Activated CD4-positive, alpha-beta T cell treated with anti-CD3 and anti-CD28 coated beads, Interleukin-2, amount 10 ng/mL, durations not matched to agents 24 days and 14 days (primary cell): ENCODE measurements at regions not wholly inside any gene's neighbourhood (a gene's known extent, or its start where the extent isn't known, plus 50 kb on each side); places are given as distances from the start of the nearest gene placed in this dataset.
"Not testable (repeated sequence)": the region's sequence is repeated elsewhere in the genome, so short reads cannot be mapped to it uniquely, and the experiment has no call there.

ENCODE experiments used
- DNase-seq: peaks from one replicate; pipeline ENCODE4 v3.0.0; 2022
- H3K27ac Mint-ChIP-seq: one replicate; pipeline ENCODE4 v1.8.0; 2022; ENCODE audit warnings: mild to moderate bottlenecking, mixed read lengths
- H3K27me3 Mint-ChIP-seq: one replicate; pipeline ENCODE4 v1.8.0; 2022; ENCODE audit warnings: mixed read lengths
- H3K36me3 Mint-ChIP-seq: one replicate; pipeline ENCODE4 v1.8.0; 2022; ENCODE audit warnings: low read depth, mild to moderate bottlenecking, mixed read lengths
- H3K4me1 Mint-ChIP-seq: one replicate; pipeline ENCODE4 v1.8.0; 2021; ENCODE audit warnings: mixed read lengths
- H3K4me3 Mint-ChIP-seq: one replicate; pipeline ENCODE4 v1.8.0; 2022; ENCODE audit warnings: mild to moderate bottlenecking, moderate library complexity, mixed read lengths
- H3K9me3 Mint-ChIP-seq: one replicate; pipeline ENCODE4 v1.8.0; 2021; ENCODE audit warnings: mixed read lengths
- intact Hi-C: fragments of 100-400 bp; cut with micrococcal nuclease; formaldehyde crosslinking; loops from one replicate; pipeline ENCODE4 v1.15.1; 2023

DNA sequence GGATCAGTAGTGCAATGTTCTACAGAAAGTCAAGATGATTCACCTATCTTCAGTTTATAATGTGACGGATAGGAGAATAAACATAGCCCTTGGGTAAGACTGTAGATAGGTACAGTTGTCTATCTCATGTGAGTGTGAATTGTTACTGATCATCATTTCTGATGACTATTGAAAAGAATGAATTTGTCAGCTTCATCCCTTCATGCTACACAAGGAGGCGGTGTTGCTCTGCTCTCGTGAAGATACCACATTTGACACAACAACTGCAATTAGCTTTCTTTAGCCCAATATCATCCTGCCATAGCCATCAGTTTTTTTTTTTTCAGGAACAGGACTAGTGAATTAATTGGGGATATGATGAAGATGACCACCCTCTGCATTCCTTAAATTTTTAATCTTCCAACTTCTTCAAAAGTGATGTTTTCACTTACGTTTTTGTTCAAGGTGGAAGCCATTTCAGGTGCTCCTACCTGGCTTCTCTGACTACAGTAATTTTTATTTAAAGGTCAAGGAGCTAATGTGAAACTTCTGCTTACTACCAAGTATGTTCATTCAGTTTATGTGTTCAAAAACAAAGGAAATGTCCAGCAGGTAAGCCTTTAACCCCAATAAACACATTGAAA, 152.9 kb upstream of the MOCS2 start:
- intact Hi-C loops, result loop anchor here (5.0 kb wide), 1 partner anchor 965 kb away; no protein-coding TSS in a partner anchor
- H3K9me3 Mint-ChIP-seq, result no peaks in the 10 kb centered on the region
- DNase-seq, result no peak
- H3K4me1 Mint-ChIP-seq, result no peaks in the 10 kb centered on the region
- H3K4me3 Mint-ChIP-seq, result no peak overlapping the region
- no peaks in the 10 kb centered on the region for H3K36me3 Mint-ChIP-seq
- no peak overlapping the region for H3K27ac Mint-ChIP-seq
- peaks cover 2% of the 10 kb centered on the region for H3K27me3 Mint-ChIP-seq

- no peak for DNase-seq
- H3K27me3 Mint-ChIP-seq, result peaks cover 2% of the 10 kb centered on the region
- intact Hi-C loops, result loop anchor here (5.0 kb wide), 1 partner anchor 964 kb away; no protein-coding TSS in a partner anchor
- H3K36me3 Mint-ChIP-seq, result no peaks in the 10 kb centered on the region
- no peak overlapping the region for H3K27ac Mint-ChIP-seq
- H3K9me3 Mint-ChIP-seq, result no peaks in the 10 kb centered on the region
- H3K4me1 Mint-ChIP-seq, result no peaks in the 10 kb centered on the region
- H3K4me3 Mint-ChIP-seq, result no peak overlapping the region
Measured at GRCh38 chr5:53263151-53263550, 153.6 kb upstream of the MOCS2 start.

DNA sequence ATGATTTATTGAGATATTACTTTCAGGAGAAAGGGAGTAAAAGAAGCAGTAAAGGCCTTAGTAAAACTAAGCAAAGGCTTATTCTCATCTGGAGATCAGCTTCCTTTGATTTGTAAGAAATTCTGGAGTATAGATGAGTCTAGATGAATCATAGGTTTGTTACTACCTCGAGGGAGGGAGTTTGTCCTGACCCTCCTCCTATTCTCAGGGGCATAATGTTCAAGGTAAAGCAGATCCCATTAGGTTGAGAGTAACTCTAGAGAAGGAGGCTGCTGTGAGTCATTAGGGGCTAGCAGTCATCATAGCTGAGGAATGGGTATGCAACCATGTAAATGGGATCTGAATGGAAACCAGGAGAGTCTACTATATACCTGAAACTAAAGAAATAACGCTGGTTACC, 155.5 kb upstream of the MOCS2 start:
- H3K27ac Mint-ChIP-seq, result no peak overlapping the region
- no peak for DNase-seq
- H3K4me3 Mint-ChIP-seq, result no peak overlapping the region
- no peaks in the 10 kb centered on the region for H3K27me3 Mint-ChIP-seq
- no peaks in the 10 kb centered on the region for H3K36me3 Mint-ChIP-seq
- H3K9me3 Mint-ChIP-seq, result no peaks in the 10 kb centered on the region
- H3K4me1 Mint-ChIP-seq, result no peaks in the 10 kb centered on the region
- intact Hi-C loops, result no loop called here

DNA sequence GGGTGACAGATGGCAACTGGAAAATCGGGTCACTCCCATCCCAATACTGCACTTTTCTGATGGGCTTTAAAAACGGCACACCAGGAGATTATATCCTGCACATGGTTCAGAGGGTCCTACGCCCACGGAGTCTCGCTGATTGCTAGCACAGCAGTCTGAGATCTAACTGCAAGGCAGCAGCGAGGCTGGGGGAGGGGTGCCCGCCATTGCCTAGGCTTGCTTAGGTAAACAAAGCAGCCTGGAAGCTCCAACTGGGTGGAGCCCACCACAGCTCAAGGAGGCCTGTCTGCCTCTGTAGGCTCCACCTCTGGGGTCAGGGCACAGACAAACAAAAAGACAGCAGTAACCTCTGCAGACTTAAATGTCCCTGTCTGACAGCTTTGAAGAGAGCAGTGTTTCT, 158.7 kb upstream of the MOCS2 start:
- H3K9me3 Mint-ChIP-seq, H3K4me1 Mint-ChIP-seq, H3K4me3 Mint-ChIP-seq, H3K27me3 Mint-ChIP-seq, intact Hi-C loops, H3K36me3 Mint-ChIP-seq, DNase-seq, H3K27ac Mint-ChIP-seq: not testable (repeated sequence)

- no peaks in the 10 kb centered on the region for H3K27me3 Mint-ChIP-seq
- no peaks in the 10 kb centered on the region for H3K9me3 Mint-ChIP-seq
- H3K4me1 Mint-ChIP-seq, result no peaks in the 10 kb centered on the region
- no peak overlapping the region for H3K4me3 Mint-ChIP-seq
- no peak for DNase-seq
- H3K27ac Mint-ChIP-seq, result no peak overlapping the region
- H3K36me3 Mint-ChIP-seq, result no peaks in the 10 kb centered on the region
- intact Hi-C loops, result no loop called here
Measured at GRCh38 chr5:53275666-53276065, 166.1 kb upstream of the MOCS2 start.

DNA sequence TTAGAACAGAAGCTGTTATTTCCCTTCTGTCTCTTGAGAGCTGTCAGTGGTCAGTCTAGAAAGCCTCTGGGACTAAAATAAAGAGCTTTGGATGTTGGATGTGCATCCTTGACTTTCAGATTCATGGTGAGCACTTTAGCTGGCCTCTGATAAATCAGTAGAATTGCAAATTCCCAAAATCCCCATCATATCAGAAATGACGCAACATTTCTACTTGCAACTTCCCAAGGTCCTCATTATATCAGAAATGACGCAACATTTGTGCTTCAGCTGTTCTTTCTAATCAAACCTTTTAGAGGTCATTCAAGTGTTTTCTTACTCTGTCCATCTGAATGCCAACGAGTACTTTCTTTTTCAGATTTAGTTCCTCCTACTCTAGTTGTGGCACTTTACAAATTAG, 167.3 kb upstream of the MOCS2 start:
- H3K27me3 Mint-ChIP-seq, result no peaks in the 10 kb centered on the region
- H3K36me3 Mint-ChIP-seq, result no peaks in the 10 kb centered on the region
- H3K4me1 Mint-ChIP-seq, result no peaks in the 10 kb centered on the region
- H3K27ac Mint-ChIP-seq, result no peak overlapping the region
- DNase-seq, result no peak
- no peak overlapping the region for H3K4me3 Mint-ChIP-seq
- intact Hi-C loops, result no loop called here
- H3K9me3 Mint-ChIP-seq, result no peaks in the 10 kb centered on the region

- H3K27me3 Mint-ChIP-seq, result no peaks in the 10 kb centered on the region
- no peak overlapping the region for H3K27ac Mint-ChIP-seq
- intact Hi-C loops, result no loop called here
- H3K4me1 Mint-ChIP-seq, result no peaks in the 10 kb centered on the region
- DNase-seq, result no peak
- no peaks in the 10 kb centered on the region for H3K36me3 Mint-ChIP-seq
- no peak overlapping the region for H3K4me3 Mint-ChIP-seq
- H3K9me3 Mint-ChIP-seq, result no peaks in the 10 kb centered on the region
Measured at GRCh38 chr5:53277491-53277890, 167.9 kb upstream of the MOCS2 start.

- no peak overlapping the region for H3K4me3 Mint-ChIP-seq
- no peak overlapping the region for H3K27ac Mint-ChIP-seq
- H3K36me3 Mint-ChIP-seq, result no peaks in the 10 kb centered on the region
- intact Hi-C loops, result no loop called here
- no peaks in the 10 kb centered on the region for H3K4me1 Mint-ChIP-seq
- H3K9me3 Mint-ChIP-seq, result peaks cover 7% of the 10 kb centered on the region
- no peak for DNase-seq
- no peaks in the 10 kb centered on the region for H3K27me3 Mint-ChIP-seq
Measured at GRCh38 chr5:53287573-53287972, 178.0 kb upstream of the MOCS2 start.

GRCh38 chr5:53288511-53288910, 179.0 kb upstream of the MOCS2 start:
- no peaks in the 10 kb centered on the region for H3K4me1 Mint-ChIP-seq
- H3K4me3 Mint-ChIP-seq, result no peak overlapping the region
- no peaks in the 10 kb centered on the region for H3K27me3 Mint-ChIP-seq
- intact Hi-C loops, result no loop called here
- H3K9me3 Mint-ChIP-seq, result peaks cover 9% of the 10 kb centered on the region
- no peaks in the 10 kb centered on the region for H3K36me3 Mint-ChIP-seq
- H3K27ac Mint-ChIP-seq, result no peak overlapping the region
- no peak for DNase-seq

- intact Hi-C loops, result no loop called here
- Mint-ChIP-seq H3K4me1 (no peaks in the 10 kb centered on the region), H3K36me3 (no peaks in the 10 kb centered on the region), H3K4me3 (no peak overlapping the region), H3K27ac (no peak overlapping the region), H3K9me3 (peaks cover 4% of the 10 kb centered on the region), H3K27me3 (no peaks in the 10 kb centered on the region)
- no peak for DNase-seq
Measured at GRCh38 chr5:53291047-53291446, 181.5 kb upstream of the MOCS2 start.

- Mint-ChIP-seq H3K27ac (no peak overlapping the region), H3K4me1 (no peaks in the 10 kb centered on the region), H3K36me3 (no peaks in the 10 kb centered on the region), H3K4me3 (no peak overlapping the region), H3K9me3 (peaks cover 4% of the 10 kb centered on the region), H3K27me3 (no peaks in the 10 kb centered on the region)
- intact Hi-C loops, result no loop called here
- DNase-seq, result no peak
Measured at GRCh38 chr5:53291528-53291927, 182.0 kb upstream of the MOCS2 start.

DNA sequence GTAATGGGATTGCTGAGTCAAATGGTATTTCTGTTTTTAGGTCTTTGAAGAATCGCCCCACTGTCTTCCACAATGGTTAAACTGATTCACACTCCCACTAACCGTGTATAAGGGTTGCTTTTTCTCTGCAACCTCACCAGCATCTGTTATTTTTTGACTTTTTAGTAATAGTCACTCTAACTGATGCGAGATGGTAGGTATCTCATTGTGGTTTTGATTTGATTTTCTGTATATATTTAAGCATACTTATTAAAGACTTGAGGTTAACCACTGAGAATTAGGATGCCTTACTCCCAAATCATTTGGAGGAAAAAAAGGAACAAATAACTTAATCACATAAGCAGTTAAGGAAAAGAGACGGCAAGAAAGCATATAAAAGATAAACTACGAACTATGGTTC, 181.6 kb upstream of the FST start:
- Mint-ChIP-seq H3K4me3 (no peak overlapping the region), H3K27me3 (no peaks in the 10 kb centered on the region), H3K9me3 (peaks cover 6% of the 10 kb centered on the region), H3K36me3 (no peaks in the 10 kb centered on the region), H3K4me1 (peaks cover 6% of the 10 kb centered on the region), H3K27ac (no peak overlapping the region)
- intact Hi-C loops, result no loop called here
- DNase-seq, result no peak

DNA sequence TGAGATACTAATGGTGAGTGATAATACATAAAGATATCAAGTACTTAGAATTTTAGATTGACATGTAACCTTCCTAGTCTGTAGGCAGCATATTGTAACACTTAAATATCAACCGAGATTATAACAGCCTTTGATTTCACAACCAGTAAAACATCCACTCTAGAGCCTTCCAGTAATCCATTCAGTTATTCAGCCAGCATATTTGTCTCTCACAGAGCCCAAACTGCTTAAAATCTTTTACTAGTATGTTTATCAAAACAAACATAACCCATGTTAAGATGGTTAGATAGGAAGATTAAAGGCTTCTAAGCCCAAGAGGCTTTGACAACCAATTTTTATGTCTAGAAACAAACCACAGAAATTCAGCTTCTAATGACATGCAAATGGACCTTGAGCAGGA, 177.9 kb upstream of the FST start:
- intact Hi-C loops, result no loop called here
- Mint-ChIP-seq H3K36me3 (no peaks in the 10 kb centered on the region), H3K9me3 (peaks cover 6% of the 10 kb centered on the region), H3K27ac (no peak overlapping the region), H3K27me3 (no peaks in the 10 kb centered on the region), H3K4me1 (peaks cover 6% of the 10 kb centered on the region), H3K4me3 (no peak overlapping the region)
- peak; percentile 4 for DNase-seq

GRCh38 chr5:53303105-53303504, 177.3 kb upstream of the FST start:
- intact Hi-C loops, result no loop called here
- H3K36me3 Mint-ChIP-seq, result no peaks in the 10 kb centered on the region
- H3K4me3 Mint-ChIP-seq, result no peak overlapping the region
- H3K4me1 Mint-ChIP-seq, result peaks cover 6% of the 10 kb centered on the region
- peaks cover 10% of the 10 kb centered on the region for H3K9me3 Mint-ChIP-seq
- peak; percentile 11 for DNase-seq
- no peak overlapping the region for H3K27ac Mint-ChIP-seq
- H3K27me3 Mint-ChIP-seq, result no peaks in the 10 kb centered on the region

- H3K27me3 Mint-ChIP-seq, intact Hi-C loops: not testable (repeated sequence)
Measured at GRCh38 chr5:53305316-53305715, 175.1 kb upstream of the FST start.

More at GRCh38 chr5:53305316-53305715, 175.1 kb upstream of the FST start:
- H3K4me1 Mint-ChIP-seq, H3K36me3 Mint-ChIP-seq, H3K27ac Mint-ChIP-seq, H3K4me3 Mint-ChIP-seq: not testable (repeated sequence)
- DNase-seq, result peak; percentile 5
- peaks cover 12% of the 10 kb centered on the region for H3K9me3 Mint-ChIP-seq
